ENCODE measurements at regions not wholly inside any gene's neighbourhood (a gene's known extent, or its start where the extent isn't known, plus 50 kb on each side); places are given as distances from the start of the nearest gene placed in this dataset.

DNA sequence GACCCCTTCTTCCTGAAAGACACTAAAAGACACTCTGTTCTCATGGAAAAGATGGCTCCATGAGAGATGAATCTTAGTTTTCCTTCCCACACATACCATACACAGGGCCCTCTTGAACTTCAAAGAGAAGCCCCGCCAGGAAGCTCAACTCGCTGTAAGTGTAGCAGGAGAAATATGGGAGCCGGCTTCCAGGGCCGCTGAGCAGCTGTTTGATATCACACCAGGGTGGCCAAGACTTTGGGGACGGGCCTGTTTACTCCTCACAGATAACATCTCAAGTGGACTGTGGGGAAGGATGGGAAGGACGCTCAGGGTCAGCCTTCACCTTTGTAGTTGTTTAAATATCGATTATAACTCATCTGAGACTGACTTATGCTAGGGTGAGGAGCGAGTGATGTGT lies 235.5 kb upstream of the TBX3 start:
- ChIA-PET POLR2A (ENCODE audit: partially characterized antibody) (no interaction called here), CTCF (ENCODE audit: partially characterized antibody) (interaction anchor here (1.2 to 3.4 kb wide), 2 partner anchors 16 to 204 kb away, joined by 3 to 12 read pairs; no protein-coding TSS in a partner anchor)
- no peak overlapping the region for H4K91ac ChIP-seq (replicated peaks; ENCODE audit: insufficient read length, low read length)
- DNase-seq (ENCODE audit: low read depth in 1 of 2, low spot score in 2 of 2) (no peak), FAIRE-seq (no peak)
- no peak overlapping the region for H2BK5ac ChIP-seq (ENCODE audit: low read depth, low read length)
- no peak overlapping the region for H3K9ac ChIP-seq (replicated peaks in 1 of 4; ENCODE audit: extremely low read depth in 1 of 4, low read depth in 3 of 4, low read length in 3 of 4)
- H3K79me2 ChIP-seq (ENCODE audit: control insufficient read depth in 1 of 2, insufficient read depth in 2 of 2, low read length in 2 of 2), result no peaks in the 10 kb centered on the region
- H4K5ac ChIP-seq (ENCODE audit: insufficient read length, low read depth, low read length), result no peak overlapping the region
- H2AK5ac ChIP-seq (ENCODE audit: low read depth, low read length), result no peak overlapping the region
- H2BK15ac ChIP-seq (ENCODE audit: low read length), result no peak overlapping the region
- no peaks in the 10 kb centered on the region for H3K27me3 ChIP-seq (replicated peaks in 1 of 4; ENCODE audit: control insufficient read depth in 3 of 4, extremely low read depth in 1 of 4, insufficient read depth in 3 of 4, low read length in 3 of 4)
- no peaks in the 10 kb centered on the region for H3K36me3 ChIP-seq (ENCODE audit: control insufficient read depth in 2 of 4, insufficient read depth in 4 of 4, low read length in 3 of 4)
- 0 out of 4 replicates have a peak, but pooled peaks cover 0 to 5% of the 10 kb centered on the region in 2 experiments for H3K9me3 ChIP-seq (ENCODE audit: insufficient read depth in 2 of 2, low read depth in 1 of 2, low read length in 1 of 2)
- no peak overlapping the region for H2BK20ac ChIP-seq (ENCODE audit: low read length)
- H3K4me2 ChIP-seq (ENCODE audit: insufficient read depth in 1 of 2, low read depth in 2 of 2, low read length in 2 of 2), result no peak overlapping the region
- no peak overlapping the region for H3K4ac ChIP-seq (replicated peaks; ENCODE audit: insufficient read length, low read depth, low read length)
- H3K18ac ChIP-seq (ENCODE audit: extremely low read depth, low read length), result no peak overlapping the region
- no peak overlapping the region for H3K56ac ChIP-seq (replicated peaks; ENCODE audit: insufficient read length, low read depth, low read length)
- no peak overlapping the region for H3K4me3 ChIP-seq (ENCODE audit: extremely low read depth in 1 of 4, insufficient read depth in 2 of 4, low read depth in 3 of 4, low read length in 4 of 4)
- no peak overlapping the region for H2BK120ac ChIP-seq (replicated peaks; ENCODE audit: low read depth, low read length)
- H4K20me1 ChIP-seq (replicated peaks in 1 of 2; ENCODE audit: control insufficient read depth in 1 of 2, insufficient read depth in 2 of 2, low read length in 2 of 2), result no peaks in the 10 kb centered on the region
- H3K79me1 ChIP-seq (ENCODE audit: low read depth, low read length), result no peaks in the 10 kb centered on the region
- no peak overlapping the region for H3K23ac ChIP-seq (ENCODE audit: insufficient read length)
- no peaks in the 10 kb centered on the region for H3K23me2 ChIP-seq (ENCODE audit: low read depth, low read length)
- H2BK12ac ChIP-seq (ENCODE audit: low read depth, low read length), result no peak overlapping the region
- no peak overlapping the region for H4K8ac ChIP-seq (ENCODE audit: extremely low read depth, insufficient read depth, low read length)
- no peaks in the 10 kb centered on the region for H3K4me1 ChIP-seq (replicated peaks in 1 of 4; ENCODE audit: control insufficient read depth in 3 of 4, insufficient read depth in 4 of 4, low read length in 3 of 4)
- H3K14ac ChIP-seq (ENCODE audit: insufficient read length), result no peak overlapping the region
- 88% methylated on average over 8 of the region's 8 CpGs; no CpG with 5 or more reads in 1 of the 2 experiments for WGBS, 2 experiments (ENCODE audit: extremely low coverage in 1 of 2, insufficient coverage in 1 of 2, insufficient read length in 1 of 2, insufficient replicate concordance in 2 of 2, low coverage in 1 of 2, low lambda C conversion rate in 2 of 2, missing lambda C conversion rate in 1 of 2)
- no peak overlapping the region for H2AFZ ChIP-seq (ENCODE audit: low read length)
- H3K27ac ChIP-seq (ENCODE audit: low read depth, low read length), result no peak overlapping the region
- TF ChIP-seq POU5F1 (IDR thresholded peaks at IDR 0.05; ENCODE audit: low read depth, low read length) (no peak), POLR2A (IDR thresholded peaks at IDR 0.05; ENCODE audit: control extremely low read depth in 1 of 2, low read depth in 2 of 2, low read length in 2 of 2) (no peak), MAFK (IDR thresholded peaks at IDR 0.05; ENCODE audit: low read depth, low read length) (no peak), ASH2L (IDR thresholded peaks at IDR 0.05; ENCODE audit: low read length) (no peak), TBP (IDR thresholded peaks at IDR 0.05; ENCODE audit: low read depth, low read length) (no peak), JUND (IDR thresholded peaks at IDR 0.05; ENCODE audit: low read length) (no peak), SAP30 (IDR thresholded peaks at IDR 0.05; ENCODE audit: insufficient read depth, insufficient replicate concordance, low read length) (no peak), CBX8 (IDR thresholded peaks at IDR 0.05; ENCODE audit: borderline replicate concordance, low read depth, low read length) (no peak), POLR2AphosphoS5 (IDR thresholded peaks at IDR 0.05; ENCODE audit: low read depth, low read length) (no peak), GTF2F1 (IDR thresholded peaks at IDR 0.05; ENCODE audit: borderline replicate concordance, low read depth, low read length) (no peak), CEBPB (IDR thresholded peaks at IDR 0.05; ENCODE audit: low read depth, low read length) (no peak), FOSL1 (IDR thresholded peaks at IDR 0.05; ENCODE audit: insufficient read depth, low read depth, low read length) (no peak), TAF1 (IDR thresholded peaks at IDR 0.05; ENCODE audit: low read depth, low read length) (no peak)
- TF ChIP-seq, protein P1, sequence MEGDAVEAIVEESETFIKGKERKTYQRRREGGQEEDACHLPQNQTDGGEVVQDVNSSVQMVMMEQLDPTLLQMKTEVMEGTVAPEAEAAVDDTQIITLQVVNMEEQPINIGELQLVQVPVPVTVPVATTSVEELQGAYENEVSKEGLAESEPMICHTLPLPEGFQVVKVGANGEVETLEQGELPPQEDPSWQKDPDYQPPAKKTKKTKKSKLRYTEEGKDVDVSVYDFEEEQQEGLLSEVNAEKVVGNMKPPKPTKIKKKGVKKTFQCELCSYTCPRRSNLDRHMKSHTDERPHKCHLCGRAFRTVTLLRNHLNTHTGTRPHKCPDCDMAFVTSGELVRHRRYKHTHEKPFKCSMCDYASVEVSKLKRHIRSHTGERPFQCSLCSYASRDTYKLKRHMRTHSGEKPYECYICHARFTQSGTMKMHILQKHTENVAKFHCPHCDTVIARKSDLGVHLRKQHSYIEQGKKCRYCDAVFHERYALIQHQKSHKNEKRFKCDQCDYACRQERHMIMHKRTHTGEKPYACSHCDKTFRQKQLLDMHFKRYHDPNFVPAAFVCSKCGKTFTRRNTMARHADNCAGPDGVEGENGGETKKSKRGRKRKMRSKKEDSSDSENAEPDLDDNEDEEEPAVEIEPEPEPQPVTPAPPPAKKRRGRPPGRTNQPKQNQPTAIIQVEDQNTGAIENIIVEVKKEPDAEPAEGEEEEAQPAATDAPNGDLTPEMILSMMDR (IDR thresholded peaks at IDR 0.05; ENCODE audit: control extremely low read depth in 1 of 3, insufficient read depth in 1 of 3, low read depth in 1 of 3, low read length in 3 of 3), result no peak

Data from H1 (cell line).